GM19328 (cell line): ENCODE measurements at regions not wholly inside any gene's neighbourhood (a gene's known extent, or its start where the extent isn't known, plus 50 kb on each side); places are given as distances from the start of the nearest gene placed in this dataset.
A peak's percentile ranks its signal among the peaks of the same experiment; 100 is the strongest.

Experiments used
- ATAC-seq: cut with Tn5 transposase; IDR thresholded peaks from one replicate; pipeline ENCODE4 v1.9.1; 2021; ENCODE audit warnings: mild to moderate bottlenecking, moderate library complexity; ENCODE audit not compliant: unreplicated experiment

- ATAC-seq = no peak
Observed at GRCh38 chr4:102439812-102440211, 61.3 kb upstream of the NFKB1 start.

DNA sequence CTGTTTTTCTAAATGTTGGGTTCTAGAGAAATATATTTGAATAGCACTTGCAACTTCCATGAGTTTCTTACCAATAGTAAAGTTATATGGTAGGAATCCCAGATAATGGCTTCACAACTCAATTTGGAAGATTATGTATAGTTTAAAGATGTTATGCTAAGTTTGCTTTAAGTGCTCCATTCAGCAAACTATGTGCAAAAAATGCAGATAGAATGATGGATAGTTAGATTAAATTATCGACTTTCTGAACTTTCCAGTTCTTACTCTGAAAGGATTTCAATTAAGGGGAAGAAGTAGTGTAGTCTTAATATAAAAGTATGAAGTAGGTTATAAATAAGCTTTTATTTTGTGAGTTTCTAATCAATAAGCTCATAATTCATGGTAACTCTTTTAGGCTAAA lies 60.7 kb upstream of the NFKB1 start:
- ATAC-seq = no peak

DNA sequence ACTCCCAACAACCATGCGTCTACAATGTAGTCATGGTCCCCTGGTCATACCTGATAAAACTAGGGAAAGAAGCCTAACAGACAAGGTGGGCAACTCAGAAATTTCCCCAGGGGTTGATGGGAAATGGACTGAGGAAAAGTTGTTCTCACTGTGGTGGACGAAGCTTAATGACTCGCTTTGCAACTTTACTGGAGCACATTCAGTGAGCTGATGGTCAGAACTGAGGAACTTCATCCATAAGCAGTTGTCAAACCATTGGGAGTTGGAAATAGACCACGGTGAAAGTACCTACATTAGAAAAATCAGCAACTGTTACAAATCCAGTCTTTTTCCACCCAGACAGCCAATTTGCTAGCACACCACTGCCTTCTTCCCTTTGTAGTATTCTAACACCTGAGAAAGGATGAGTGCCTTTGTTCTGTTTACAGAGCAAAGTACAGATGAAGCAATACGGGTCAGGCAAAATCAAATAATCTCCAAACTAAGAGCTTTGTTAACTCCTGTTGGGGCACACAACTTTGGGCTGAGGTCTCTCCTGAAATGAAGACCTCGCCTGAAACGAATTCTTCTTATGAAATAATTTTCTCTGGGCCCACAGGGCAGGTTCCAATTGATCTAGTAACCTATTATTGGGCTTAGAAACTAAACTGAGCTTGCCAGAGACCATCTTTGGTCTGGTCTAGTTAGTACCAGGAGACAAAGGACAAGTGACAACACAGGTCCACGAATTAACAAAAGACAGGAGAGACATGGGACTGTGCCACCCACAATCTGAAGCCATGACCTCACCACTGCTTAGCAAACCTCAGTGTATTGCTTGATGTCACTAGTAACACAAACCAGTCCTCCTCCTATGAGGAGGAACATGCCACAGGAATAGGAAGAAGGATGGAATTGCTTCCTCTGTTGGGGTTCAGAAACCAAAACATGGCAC lies 58.9 kb upstream of the NFKB1 start:
- ATAC-seq = no peak

DNA sequence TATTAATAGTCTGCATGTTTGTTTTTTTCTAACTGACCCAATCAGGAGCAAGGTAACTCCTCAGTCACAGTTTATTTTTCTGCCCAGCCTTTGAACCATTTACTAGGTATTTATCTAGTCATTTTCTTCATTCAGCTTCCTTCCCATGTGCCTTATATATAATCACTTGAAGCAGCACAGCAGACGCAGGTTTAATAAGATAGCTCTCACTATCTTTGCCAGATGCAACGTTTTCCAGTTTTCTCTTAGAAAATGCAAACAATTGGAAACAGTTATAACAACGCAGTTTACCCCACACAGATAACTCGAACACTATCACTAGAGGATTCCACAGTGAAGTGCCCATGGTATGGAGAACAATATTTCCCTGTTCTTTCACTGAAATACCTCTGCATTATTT lies 56.4 kb upstream of the NFKB1 start:
- ATAC-seq = no peak

GRCh38 chr4:102445213-102445612 lies 55.9 kb upstream of the NFKB1 start:
- ATAC-seq = no peak

DNA sequence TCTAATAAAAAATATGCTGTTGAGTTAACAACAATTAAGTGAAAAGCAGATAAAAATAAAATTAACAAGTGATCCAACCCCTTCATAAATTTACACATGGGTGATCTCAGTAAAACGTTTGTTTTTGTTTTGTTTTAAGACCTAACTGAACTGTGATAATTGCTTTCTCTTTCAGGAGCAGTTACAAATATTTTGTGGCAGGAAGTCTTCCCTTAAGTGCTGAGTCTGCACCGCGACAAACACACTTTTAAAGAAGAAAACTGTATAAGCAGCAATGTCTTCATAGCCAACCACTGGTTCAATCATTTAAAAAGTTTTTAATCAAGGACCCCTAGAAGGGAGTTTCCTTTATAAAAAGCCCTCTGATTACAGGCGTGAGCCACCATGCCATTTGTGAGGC lies 53.7 kb upstream of the NFKB1 start:
- ATAC-seq = no peak

GRCh38 chr4:102449751-102450352 lies 51.3 kb upstream of the NFKB1 start:
- peak; percentile 65 for ATAC-seq

- no peak for ATAC-seq
Observed at GRCh38 chr4:102451266-102451665, 49.9 kb upstream of the NFKB1 start.
